Activated naive CD4-positive, alpha-beta T cell treated with anti-CD3 and anti-CD28 coated beads, Interleukin-2, amount 50 U/mL, for 24 hours (primary cell): ENCODE measurements at regions not wholly inside any gene's neighbourhood (a gene's known extent, or its start where the extent isn't known, plus 50 kb on each side); places are given as distances from the start of the nearest gene placed in this dataset.

Experiments
- H3K27ac Mint-ChIP-seq: one replicate; pipeline ENCODE4 v1.8.0; 2021; ENCODE audit warnings: mild to moderate bottlenecking, mixed read lengths
- H3K27me3 Mint-ChIP-seq: one replicate; pipeline ENCODE4 v1.8.0; 2021; ENCODE audit warnings: mixed read lengths
- H3K36me3 Mint-ChIP-seq: one replicate; pipeline ENCODE4 v1.8.0; 2021; ENCODE audit warnings: mixed read lengths
- H3K4me1 Mint-ChIP-seq: one replicate; pipeline ENCODE4 v1.8.0; 2021; ENCODE audit warnings: mixed read lengths
- H3K4me3 Mint-ChIP-seq: one replicate; pipeline ENCODE4 v1.8.0; 2021; ENCODE audit warnings: mild to moderate bottlenecking, mixed read lengths
- H3K9me3 Mint-ChIP-seq: one replicate; pipeline ENCODE4 v1.8.0; 2021; ENCODE audit warnings: mixed read lengths

GRCh38 chr19:46931202-46931601 lies 70.4 kb downstream of the ARHGAP35 start:
- Mint-ChIP-seq H3K4me1 (peaks cover 58% of the 10 kb centered on the region), H3K4me3 (no peak overlapping the region), H3K36me3 (peaks cover 2% of the 10 kb centered on the region), H3K27ac (peak overlapping the region; percentile 30), H3K27me3 (no peaks in the 10 kb centered on the region), H3K9me3 (no peaks in the 10 kb centered on the region)

- Mint-ChIP-seq H3K9me3 (no peaks in the 10 kb centered on the region), H3K36me3 (peaks cover 2% of the 10 kb centered on the region), H3K4me1 (peaks cover 58% of the 10 kb centered on the region), H3K27me3 (no peaks in the 10 kb centered on the region), H3K27ac (no peak overlapping the region), H3K4me3 (no peak overlapping the region)
Measured at GRCh38 chr19:46932346-46932745, 71.5 kb downstream of the ARHGAP35 start.

- Mint-ChIP-seq H3K9me3 (no peaks in the 10 kb centered on the region), H3K27ac (peak overlapping the region; percentile 71), H3K4me3 (peak overlapping the region; percentile 66), H3K27me3 (no peaks in the 10 kb centered on the region), H3K36me3 (peaks cover 6% of the 10 kb centered on the region), H3K4me1 (peaks cover 51% of the 10 kb centered on the region)
Measured at GRCh38 chr19:46935066-46935663, 74.4 kb downstream of the ARHGAP35 start.

- H3K4me3 Mint-ChIP-seq: no peak overlapping the region
- H3K9me3 Mint-ChIP-seq: no peaks in the 10 kb centered on the region
- no peaks in the 10 kb centered on the region for H3K27me3 Mint-ChIP-seq
- no peaks in the 10 kb centered on the region for H3K4me1 Mint-ChIP-seq
- H3K36me3 Mint-ChIP-seq: peaks cover 5% of the 10 kb centered on the region
- H3K27ac Mint-ChIP-seq: no peak overlapping the region
Measured at GRCh38 chr19:46943150-46943946, 76.3 kb upstream of the NPAS1 start.

GRCh38 chr19:46944123-46944748 lies 75.4 kb upstream of the NPAS1 start:
- Mint-ChIP-seq H3K4me3 (no peak overlapping the region), H3K36me3 (peaks cover 5% of the 10 kb centered on the region), H3K27ac (no peak overlapping the region), H3K4me1 (no peaks in the 10 kb centered on the region), H3K27me3 (no peaks in the 10 kb centered on the region), H3K9me3 (no peaks in the 10 kb centered on the region)

GRCh38 chr19:46944918-46945628 lies 74.6 kb upstream of the NPAS1 start:
- Mint-ChIP-seq H3K36me3 (peaks cover 3% of the 10 kb centered on the region), H3K9me3 (no peaks in the 10 kb centered on the region), H3K27me3 (no peaks in the 10 kb centered on the region), H3K27ac (no peak overlapping the region), H3K4me3 (no peak overlapping the region), H3K4me1 (no peaks in the 10 kb centered on the region)

GRCh38 chr19:46945694-46946489 lies 73.7 kb upstream of the NPAS1 start:
- no peaks in the 10 kb centered on the region for H3K27me3 Mint-ChIP-seq
- no peak overlapping the region for H3K4me3 Mint-ChIP-seq
- H3K4me1 Mint-ChIP-seq: no peaks in the 10 kb centered on the region
- H3K27ac Mint-ChIP-seq: no peak overlapping the region
- H3K36me3 Mint-ChIP-seq: peaks cover 1% of the 10 kb centered on the region
- no peaks in the 10 kb centered on the region for H3K9me3 Mint-ChIP-seq

GRCh38 chr19:46946611-46947238 lies 72.9 kb upstream of the NPAS1 start:
- H3K4me1 Mint-ChIP-seq: peaks cover 5% of the 10 kb centered on the region
- H3K4me3 Mint-ChIP-seq: no peak overlapping the region
- H3K9me3 Mint-ChIP-seq: no peaks in the 10 kb centered on the region
- H3K27me3 Mint-ChIP-seq: no peaks in the 10 kb centered on the region
- H3K27ac Mint-ChIP-seq: no peak overlapping the region
- peaks cover 1% of the 10 kb centered on the region for H3K36me3 Mint-ChIP-seq

GRCh38 chr19:46947866-46948265 lies 71.8 kb upstream of the NPAS1 start:
- H3K27ac Mint-ChIP-seq: no peak overlapping the region
- H3K36me3 Mint-ChIP-seq: peaks cover 1% of the 10 kb centered on the region
- peaks cover 6% of the 10 kb centered on the region for H3K4me1 Mint-ChIP-seq
- H3K27me3 Mint-ChIP-seq: no peaks in the 10 kb centered on the region
- H3K4me3 Mint-ChIP-seq: no peak overlapping the region
- H3K9me3 Mint-ChIP-seq: no peaks in the 10 kb centered on the region

GRCh38 chr19:46950526-46951170 lies 69.0 kb upstream of the NPAS1 start:
- H3K27me3 Mint-ChIP-seq: no peaks in the 10 kb centered on the region
- no peak overlapping the region for H3K27ac Mint-ChIP-seq
- no peaks in the 10 kb centered on the region for H3K9me3 Mint-ChIP-seq
- H3K36me3 Mint-ChIP-seq: no peaks in the 10 kb centered on the region
- H3K4me1 Mint-ChIP-seq: peaks cover 34% of the 10 kb centered on the region
- H3K4me3 Mint-ChIP-seq: no peak overlapping the region

GRCh38 chr19:46951171-46951986 lies 68.3 kb upstream of the NPAS1 start:
- no peak overlapping the region for H3K4me3 Mint-ChIP-seq
- no peaks in the 10 kb centered on the region for H3K27me3 Mint-ChIP-seq
- peaks cover 39% of the 10 kb centered on the region for H3K4me1 Mint-ChIP-seq
- no peaks in the 10 kb centered on the region for H3K36me3 Mint-ChIP-seq
- H3K9me3 Mint-ChIP-seq: no peaks in the 10 kb centered on the region
- no peak overlapping the region for H3K27ac Mint-ChIP-seq

- Mint-ChIP-seq H3K36me3 (no peaks in the 10 kb centered on the region), H3K27ac (peak overlapping the region; percentile 43), H3K4me3 (no peak overlapping the region)
Measured at GRCh38 chr19:46952874-46953273, 66.8 kb upstream of the NPAS1 start.

GRCh38 chr19:46953955-46954501 lies 65.6 kb upstream of the NPAS1 start:
- peak overlapping the region; percentile 54 for H3K4me3 Mint-ChIP-seq
- H3K4me1 Mint-ChIP-seq: peaks cover 46% of the 10 kb centered on the region

More at GRCh38 chr19:46952874-46953273, 66.8 kb upstream of the NPAS1 start:
- Mint-ChIP-seq H3K9me3 (no peaks in the 10 kb centered on the region), H3K27me3 (no peaks in the 10 kb centered on the region), H3K4me1 (peaks cover 46% of the 10 kb centered on the region)

More at GRCh38 chr19:46953955-46954501, 65.6 kb upstream of the NPAS1 start:
- Mint-ChIP-seq H3K36me3 (no peaks in the 10 kb centered on the region), H3K27ac (peak overlapping the region; percentile 86), H3K27me3 (no peaks in the 10 kb centered on the region), H3K9me3 (no peaks in the 10 kb centered on the region)
